GM13976 (cell line): ENCODE measurements at regions not wholly inside any gene's neighbourhood (a gene's known extent, or its start where the extent isn't known, plus 50 kb on each side); places are given as distances from the start of the nearest gene placed in this dataset.

Experiments used
- DNase-seq: peaks from one replicate; pipeline ENCODE4 v3.0.0; 2012; ENCODE audit warnings: low spot score
- in situ Hi-C: fragments of 300-500 bp; cut with MboI; formaldehyde crosslinking; loops from one replicate; pipeline ENCODE4 v1.12.0; 2022; ENCODE audit warnings: low sequenced_read_pairs, mixed read lengths, inconsistent platforms; ENCODE audit not compliant: unreplicated experiment
- TF ChIP-seq, protein P1 (sequence below): IDR thresholded peaks from 2 replicates; pipeline ENCODE4 v1.5.1; 2012; ENCODE audit warnings: borderline replicate concordance, mild to moderate bottlenecking; ENCODE audit not compliant: insufficient read depth; ENCODE audit errors: extremely low read depth, missing control alignments, control extremely low read depth

DNA sequence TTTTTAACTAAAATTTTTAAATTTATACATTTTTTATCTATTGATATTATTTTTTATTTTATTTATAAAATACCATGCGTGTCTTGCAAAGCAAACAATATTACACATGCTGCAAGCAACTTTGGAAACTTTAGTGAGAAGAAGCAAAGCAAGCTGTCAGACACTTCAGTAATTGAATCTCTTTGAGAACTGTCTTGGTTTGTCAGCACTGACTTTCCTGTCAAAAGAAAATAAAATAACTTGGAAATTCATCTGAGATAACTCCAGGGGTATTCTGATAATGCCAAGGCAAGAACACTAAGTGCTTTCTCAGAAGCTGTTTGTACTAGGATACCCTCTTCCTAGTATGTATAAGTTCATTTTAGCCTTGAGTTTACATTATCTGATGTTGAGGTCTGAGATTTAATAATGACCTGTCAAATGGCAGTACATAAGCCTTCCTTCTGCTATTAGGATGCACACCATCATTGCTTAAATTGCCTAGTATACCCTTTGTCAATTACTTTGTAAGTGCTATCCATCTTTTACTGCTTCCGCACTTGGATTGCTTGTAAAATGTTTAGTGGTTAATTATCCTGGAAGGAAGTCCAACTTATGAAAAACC lies 624.2 kb upstream of the AGA start:
- TF ChIP-seq, protein P1, sequence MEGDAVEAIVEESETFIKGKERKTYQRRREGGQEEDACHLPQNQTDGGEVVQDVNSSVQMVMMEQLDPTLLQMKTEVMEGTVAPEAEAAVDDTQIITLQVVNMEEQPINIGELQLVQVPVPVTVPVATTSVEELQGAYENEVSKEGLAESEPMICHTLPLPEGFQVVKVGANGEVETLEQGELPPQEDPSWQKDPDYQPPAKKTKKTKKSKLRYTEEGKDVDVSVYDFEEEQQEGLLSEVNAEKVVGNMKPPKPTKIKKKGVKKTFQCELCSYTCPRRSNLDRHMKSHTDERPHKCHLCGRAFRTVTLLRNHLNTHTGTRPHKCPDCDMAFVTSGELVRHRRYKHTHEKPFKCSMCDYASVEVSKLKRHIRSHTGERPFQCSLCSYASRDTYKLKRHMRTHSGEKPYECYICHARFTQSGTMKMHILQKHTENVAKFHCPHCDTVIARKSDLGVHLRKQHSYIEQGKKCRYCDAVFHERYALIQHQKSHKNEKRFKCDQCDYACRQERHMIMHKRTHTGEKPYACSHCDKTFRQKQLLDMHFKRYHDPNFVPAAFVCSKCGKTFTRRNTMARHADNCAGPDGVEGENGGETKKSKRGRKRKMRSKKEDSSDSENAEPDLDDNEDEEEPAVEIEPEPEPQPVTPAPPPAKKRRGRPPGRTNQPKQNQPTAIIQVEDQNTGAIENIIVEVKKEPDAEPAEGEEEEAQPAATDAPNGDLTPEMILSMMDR, result no peak
- in situ Hi-C loops, result no loop called here
- DNase-seq, result no peak

DNA sequence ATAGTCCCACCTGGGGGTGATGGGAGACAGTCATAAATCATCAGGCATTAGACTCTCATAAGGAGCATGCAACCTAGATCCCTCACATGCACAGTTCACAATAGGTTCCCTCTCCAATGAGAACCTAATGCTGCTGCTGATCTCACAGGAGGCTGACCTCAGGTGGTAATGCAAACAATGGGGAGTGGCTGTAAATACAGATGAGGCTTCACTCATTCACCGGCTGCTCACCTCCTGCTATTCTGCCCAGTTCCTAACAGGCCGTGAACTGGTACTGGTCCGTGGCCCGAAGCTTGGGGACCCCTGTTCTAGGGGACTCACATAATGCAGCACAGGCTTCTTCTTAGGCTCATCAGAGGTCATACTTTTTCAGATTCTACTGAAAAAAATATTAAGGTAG lies 625.9 kb upstream of the AGA start:
- TF ChIP-seq, protein P1, result no peak
- in situ Hi-C loops, result no loop called here
- DNase-seq, result no peak

GRCh38 chr4:178070163-178070562 lies 627.9 kb upstream of the AGA start:
- no peak for DNase-seq
- TF ChIP-seq, protein P1, result no peak
- in situ Hi-C loops, result no loop called here

- DNase-seq, result no peak
- in situ Hi-C loops, result no loop called here
- TF ChIP-seq, protein P1, result no peak
Observed at GRCh38 chr4:178080312-178080711, 638.1 kb upstream of the AGA start.

GRCh38 chr4:178081176-178081575 lies 638.9 kb upstream of the AGA start:
- DNase-seq, result no peak
- TF ChIP-seq, protein P1, result no peak
- in situ Hi-C loops, result no loop called here

DNA sequence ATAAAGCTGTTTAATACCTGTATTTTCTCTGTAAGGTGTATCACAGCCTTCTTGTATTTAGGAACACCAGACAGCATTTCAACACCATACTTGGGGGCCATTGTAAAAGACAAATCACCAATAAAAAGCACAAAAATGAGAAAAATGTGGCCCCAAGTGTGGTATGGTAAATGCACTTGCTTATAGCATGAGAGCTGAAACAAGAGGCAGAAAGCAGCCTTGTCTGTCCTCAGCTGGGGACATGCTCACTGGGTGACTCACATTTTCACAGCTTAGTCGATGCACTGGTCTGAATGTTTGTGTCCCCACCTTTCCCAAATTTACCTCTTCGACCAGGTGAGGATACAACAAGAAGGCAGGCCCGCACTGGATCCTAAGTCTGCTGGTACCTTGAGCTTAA lies 639.7 kb upstream of the AGA start:
- no peak for DNase-seq
- in situ Hi-C loops, result no loop called here
- TF ChIP-seq, protein P1, result no peak

GRCh38 chr4:178082906-178083305 lies 640.7 kb upstream of the AGA start:
- in situ Hi-C loops, result no loop called here
- TF ChIP-seq, protein P1, result no peak
- no peak for DNase-seq
